ENCODE measurements at regions not wholly inside any gene's neighbourhood (a gene's known extent, or its start where the extent isn't known, plus 50 kb on each side); places are given as distances from the start of the nearest gene placed in this dataset.

DNA sequence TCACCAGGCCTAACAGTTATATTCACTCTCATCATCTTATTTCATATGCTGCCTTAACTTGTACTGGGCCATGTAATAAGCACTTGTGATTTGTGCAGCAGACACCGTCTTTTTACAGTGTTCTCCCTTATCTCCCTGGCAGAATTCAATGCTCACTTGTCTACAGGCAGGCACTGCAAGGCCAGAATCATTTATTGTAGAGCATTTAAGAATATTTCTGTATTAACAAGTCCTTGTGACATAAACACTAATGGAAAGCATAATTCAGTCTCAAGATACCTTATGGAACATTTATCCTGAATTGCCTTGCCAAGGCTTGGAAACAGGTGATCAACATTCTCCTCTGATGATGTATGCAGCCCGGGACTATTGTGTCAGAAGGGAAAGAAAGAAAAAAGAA, 808.9 kb downstream of the STPG2 start:
- Histone ChIP-seq H3K4me3 (no peak overlapping the region), H3K4me1 (no peaks in the 10 kb centered on the region), H3K27me3 (no peaks in the 10 kb centered on the region), H3K9me3 (no peaks in the 10 kb centered on the region), H3K36me3 (no peaks in the 10 kb centered on the region), H3K27ac (no peak overlapping the region)
- DNase-seq (no peak), ATAC-seq (no peak)
- TF ChIP-seq POLR2A (IDR thresholded peaks at IDR 0.05), result no peak
- TF ChIP-seq, protein P1, sequence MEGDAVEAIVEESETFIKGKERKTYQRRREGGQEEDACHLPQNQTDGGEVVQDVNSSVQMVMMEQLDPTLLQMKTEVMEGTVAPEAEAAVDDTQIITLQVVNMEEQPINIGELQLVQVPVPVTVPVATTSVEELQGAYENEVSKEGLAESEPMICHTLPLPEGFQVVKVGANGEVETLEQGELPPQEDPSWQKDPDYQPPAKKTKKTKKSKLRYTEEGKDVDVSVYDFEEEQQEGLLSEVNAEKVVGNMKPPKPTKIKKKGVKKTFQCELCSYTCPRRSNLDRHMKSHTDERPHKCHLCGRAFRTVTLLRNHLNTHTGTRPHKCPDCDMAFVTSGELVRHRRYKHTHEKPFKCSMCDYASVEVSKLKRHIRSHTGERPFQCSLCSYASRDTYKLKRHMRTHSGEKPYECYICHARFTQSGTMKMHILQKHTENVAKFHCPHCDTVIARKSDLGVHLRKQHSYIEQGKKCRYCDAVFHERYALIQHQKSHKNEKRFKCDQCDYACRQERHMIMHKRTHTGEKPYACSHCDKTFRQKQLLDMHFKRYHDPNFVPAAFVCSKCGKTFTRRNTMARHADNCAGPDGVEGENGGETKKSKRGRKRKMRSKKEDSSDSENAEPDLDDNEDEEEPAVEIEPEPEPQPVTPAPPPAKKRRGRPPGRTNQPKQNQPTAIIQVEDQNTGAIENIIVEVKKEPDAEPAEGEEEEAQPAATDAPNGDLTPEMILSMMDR (IDR thresholded peaks at IDR 0.05 in 4 of 5, conservative IDR thresholded peaks at IDR 0.05 in 1 of 5), result no peak
- in situ Hi-C loops (cut with MboI; ENCODE audit: low sequenced_read_pairs in 4 of 4) (no loop called here), intact Hi-C loops (cut with DNase I; ENCODE audit: low total_unique reads) (no loop called here)

DNA sequence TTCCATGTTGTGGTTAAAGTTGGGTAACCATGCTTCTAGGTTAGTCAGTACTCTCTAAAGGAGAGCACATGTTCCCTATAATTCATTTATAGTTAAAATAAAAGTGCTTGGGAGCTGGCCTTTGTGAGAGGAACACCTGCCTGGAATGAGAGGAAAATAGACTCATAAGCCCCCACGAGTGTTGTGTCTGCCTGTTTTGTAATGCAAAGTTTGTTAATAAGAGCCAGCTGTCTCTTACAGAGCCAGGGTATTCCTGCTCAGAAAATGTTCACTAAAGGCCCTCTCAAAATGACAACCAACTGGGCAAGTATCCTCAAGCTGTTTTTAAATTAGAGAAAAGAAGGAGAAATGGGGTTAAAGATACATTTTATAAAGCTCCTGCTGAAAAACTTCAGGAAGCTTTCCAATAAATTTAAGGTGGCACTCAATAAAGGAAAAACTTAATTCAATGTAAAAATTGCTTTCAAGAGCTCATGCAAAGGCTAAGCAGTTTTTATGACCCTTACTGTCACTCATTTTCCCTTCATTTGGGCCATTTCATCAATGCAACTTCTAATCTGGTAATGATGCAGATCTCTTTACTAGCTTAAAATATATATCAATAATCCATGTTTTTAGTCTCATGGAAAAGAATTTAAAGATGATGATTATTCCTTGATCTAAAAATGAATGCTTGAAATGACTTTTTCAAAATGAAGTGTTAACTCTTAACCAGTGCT, 793.6 kb downstream of the STPG2 start:
- TF ChIP-seq, protein P1 (IDR thresholded peaks at IDR 0.05 in 4 of 5, conservative IDR thresholded peaks at IDR 0.05 in 1 of 5), result no peak
- TF ChIP-seq POLR2A (IDR thresholded peaks at IDR 0.05), result no peak
- no peaks in the 10 kb centered on the region for H3K4me1 ChIP-seq
- H3K36me3 ChIP-seq, result no peaks in the 10 kb centered on the region
- intact Hi-C loops (cut with DNase I; ENCODE audit: low total_unique reads) (no loop called here), in situ Hi-C loops (cut with MboI; ENCODE audit: low sequenced_read_pairs in 4 of 4) (no loop called here)
- H3K27ac ChIP-seq, result no peak overlapping the region
- H3K27me3 ChIP-seq, result no peaks in the 10 kb centered on the region
- ATAC-seq (no peak), DNase-seq (no peak)
- H3K9me3 ChIP-seq, result no peaks in the 10 kb centered on the region
- no peak overlapping the region for H3K4me3 ChIP-seq

DNA sequence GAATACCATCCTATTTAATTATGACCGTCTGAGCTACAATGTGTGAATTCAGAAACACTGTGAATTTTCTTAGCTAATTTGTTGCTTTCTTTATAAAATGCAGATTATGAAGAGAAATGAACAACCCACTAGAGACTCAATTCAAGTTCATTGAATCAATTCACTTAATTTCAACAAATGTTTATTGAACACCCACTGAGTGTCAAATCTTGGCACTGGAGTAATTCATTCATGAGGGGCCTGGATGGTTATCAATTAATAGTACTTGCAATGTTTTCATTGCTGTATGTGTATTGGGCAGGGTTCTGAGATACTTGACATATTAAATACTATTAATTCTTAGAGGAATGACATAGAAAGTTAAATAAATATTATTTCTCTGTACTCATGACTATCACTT, 789.4 kb downstream of the STPG2 start:
- Histone ChIP-seq H3K4me3 (no peak overlapping the region), H3K27ac (no peak overlapping the region), H3K36me3 (no peaks in the 10 kb centered on the region), H3K9me3 (no peaks in the 10 kb centered on the region), H3K4me1 (no peaks in the 10 kb centered on the region), H3K27me3 (no peaks in the 10 kb centered on the region)
- ATAC-seq (no peak), DNase-seq (no peak)
- intact Hi-C loops (cut with DNase I; ENCODE audit: low total_unique reads) (no loop called here), in situ Hi-C loops (cut with MboI; ENCODE audit: low sequenced_read_pairs in 4 of 4) (no loop called here)
- TF ChIP-seq POLR2A (IDR thresholded peaks at IDR 0.05), result no peak
- TF ChIP-seq, protein P1 (IDR thresholded peaks at IDR 0.05 in 4 of 5, conservative IDR thresholded peaks at IDR 0.05 in 1 of 5), result no peak

DNA sequence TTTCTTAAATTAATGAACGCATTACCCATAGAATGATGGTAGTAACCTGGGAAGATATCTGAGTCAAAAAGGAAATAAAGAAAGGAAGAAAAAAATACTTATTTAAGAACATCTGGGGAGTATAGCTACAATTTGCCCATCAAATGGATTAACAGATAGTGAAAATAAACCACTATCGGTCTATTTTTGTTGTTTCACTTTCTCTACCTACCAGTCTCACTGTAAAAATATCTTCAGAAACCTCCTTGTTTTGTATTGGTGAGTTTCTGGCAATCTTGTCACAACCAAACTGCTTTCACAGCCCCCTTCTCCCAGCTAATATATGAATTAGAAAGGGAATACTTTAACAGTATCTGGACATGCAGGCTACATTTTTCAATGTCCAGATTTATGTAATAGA, 783.5 kb downstream of the STPG2 start:
- Histone ChIP-seq H3K36me3 (no peaks in the 10 kb centered on the region), H3K4me1 (no peaks in the 10 kb centered on the region), H3K27ac (no peak overlapping the region), H3K27me3 (no peaks in the 10 kb centered on the region), H3K9me3 (no peaks in the 10 kb centered on the region), H3K4me3 (no peak overlapping the region)
- in situ Hi-C loops (cut with MboI; ENCODE audit: low sequenced_read_pairs in 4 of 4) (no loop called here), intact Hi-C loops (cut with DNase I; ENCODE audit: low total_unique reads) (no loop called here)
- TF ChIP-seq, protein P1 (IDR thresholded peaks at IDR 0.05 in 4 of 5, conservative IDR thresholded peaks at IDR 0.05 in 1 of 5), result no peak
- DNase-seq (no peak), ATAC-seq (no peak)

DNA sequence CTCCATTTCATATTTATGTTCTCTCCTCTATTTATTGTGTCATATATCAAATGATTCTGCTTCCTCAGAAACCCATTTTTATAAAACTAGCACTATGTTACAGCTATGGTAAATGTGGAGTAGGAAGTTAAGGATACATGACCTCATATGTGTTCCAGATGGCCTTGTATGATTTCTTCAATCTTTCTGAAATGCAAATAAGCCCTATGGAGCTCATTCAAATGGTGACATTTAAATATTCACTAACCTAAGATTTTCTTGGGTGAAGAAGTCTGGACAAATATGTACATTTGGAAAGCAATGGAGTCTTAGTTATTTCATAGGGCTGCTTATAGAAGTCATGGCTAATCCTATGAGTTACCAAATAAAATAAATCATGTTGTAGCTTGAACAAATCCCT, 782.5 kb downstream of the STPG2 start:
- intact Hi-C loops (cut with DNase I; ENCODE audit: low total_unique reads) (no loop called here), in situ Hi-C loops (cut with MboI; ENCODE audit: low sequenced_read_pairs in 4 of 4) (no loop called here)
- Histone ChIP-seq H3K4me1 (no peaks in the 10 kb centered on the region), H3K9me3 (no peaks in the 10 kb centered on the region), H3K27ac (no peak overlapping the region), H3K4me3 (no peak overlapping the region), H3K27me3 (no peaks in the 10 kb centered on the region), H3K36me3 (no peaks in the 10 kb centered on the region)
- DNase-seq (no peak), ATAC-seq (no peak)
- TF ChIP-seq, protein P1 (IDR thresholded peaks at IDR 0.05 in 4 of 5, conservative IDR thresholded peaks at IDR 0.05 in 1 of 5), result no peak
- no peak for TF ChIP-seq POLR2A (IDR thresholded peaks at IDR 0.05)
